GM23248 (cell line): ENCODE measurements at regions not wholly inside any gene's neighbourhood (a gene's known extent, or its start where the extent isn't known, plus 50 kb on each side); places are given as distances from the start of the nearest gene placed in this dataset.

ENCODE experiments used
- EZH2 ChIP-seq: fragments of 200-600 bp; sonication (generic); IDR thresholded peaks from 2 replicates; pipeline ENCODE4 v1.6.1; 2018; ENCODE audit warnings: antibody characterized with exemption, mild to moderate bottlenecking; ENCODE audit not compliant: insufficient read depth, poor library complexity, severe bottlenecking
- EZH2phosphoT487 ChIP-seq: fragments of 200-600 bp; sonication (generic); IDR thresholded peaks from 2 replicates; pipeline ENCODE4 v1.6.1; 2018; ENCODE audit warnings: antibody characterized with exemption, moderate library complexity, mild to moderate bottlenecking, low read depth; ENCODE audit not compliant: insufficient read depth

- TF ChIP-seq EZH2phosphoT487 (no peak), EZH2 (no peak)
Observed at GRCh38 chr1:193513032-193513431, 326.6 kb upstream of the B3GALT2 start.
